ENCODE measurements at regions not wholly inside any gene's neighbourhood (a gene's known extent, or its start where the extent isn't known, plus 50 kb on each side); places are given as distances from the start of the nearest gene placed in this dataset.
A peak's percentile ranks its signal among the peaks of the same experiment; 100 is the strongest.

DNA sequence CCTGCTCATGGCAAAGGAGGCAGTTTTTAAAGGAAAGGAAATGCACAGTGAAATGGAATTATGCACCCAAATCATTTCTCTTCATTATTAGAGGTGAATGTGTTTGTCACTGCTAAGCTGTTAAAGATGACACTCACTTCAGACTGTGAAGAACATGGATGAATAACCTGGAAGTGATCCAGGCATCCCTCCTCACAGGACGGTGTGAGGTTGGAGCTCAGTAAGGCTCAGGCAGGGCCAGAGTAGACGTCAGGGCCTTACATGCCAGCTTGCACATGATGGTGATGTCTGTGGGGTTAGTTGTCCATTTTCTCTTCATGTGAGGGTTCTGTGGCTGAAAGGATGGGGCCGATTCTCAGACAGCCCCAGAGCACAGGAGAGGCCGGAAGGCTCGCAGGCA, 273.1 kb downstream of the PCNX1 start:
- H2AFZ ChIP-seq (ENCODE audit: insufficient read depth, low read length, poor library complexity), result no peak overlapping the region
- H3K4me2 ChIP-seq (ENCODE audit: low read length), result no peak overlapping the region
- no peak overlapping the region for H3K4ac ChIP-seq (ENCODE audit: low read depth, low read length)
- no peak overlapping the region for H3K9ac ChIP-seq (ENCODE audit: low read length)
- no peak overlapping the region for H3K23ac ChIP-seq (ENCODE audit: low read length)
- H2BK120ac ChIP-seq (ENCODE audit: insufficient read depth, low read length, poor library complexity), result no peak overlapping the region
- H2BK12ac ChIP-seq (ENCODE audit: low read length), result no peak overlapping the region
- no peak overlapping the region for H3K18ac ChIP-seq (ENCODE audit: low read length)
- H4K8ac ChIP-seq (ENCODE audit: low read depth, low read length), result no peak overlapping the region
- no peaks in the 10 kb centered on the region for H3K79me2 ChIP-seq (ENCODE audit: control insufficient read depth, insufficient read depth, low read length, poor library complexity)
- no peak overlapping the region for H4K91ac ChIP-seq (ENCODE audit: low read depth, low read length)
- H4K12ac ChIP-seq (ENCODE audit: low read depth, low read length), result no peak overlapping the region
- peaks cover 4% of the 10 kb centered on the region for H3K9me3 ChIP-seq (ENCODE audit: insufficient read depth, low read depth, low read length)
- H3K4me1 ChIP-seq (ENCODE audit: control insufficient read depth in 1 of 2, insufficient read depth in 2 of 2, low read length in 2 of 2), result no peaks in the 10 kb centered on the region
- H3K79me1 ChIP-seq (ENCODE audit: low read length), result no peaks in the 10 kb centered on the region
- H3K27me3 ChIP-seq (ENCODE audit: insufficient read depth, low read length), result no peaks in the 10 kb centered on the region
- no peak overlapping the region for H3K14ac ChIP-seq (ENCODE audit: low read length)
- no peak for DNase-seq
- no peak overlapping the region for H2AK5ac ChIP-seq (ENCODE audit: low read length)
- no peak overlapping the region for H3K27ac ChIP-seq (ENCODE audit: low read depth, low read length)
- no peak overlapping the region for H2BK5ac ChIP-seq (ENCODE audit: low read depth, low read length, poor library complexity)
- peak overlapping the region; percentile 29 for H3K4me3 ChIP-seq (ENCODE audit: low read depth, low read length)
- no CpG with 5 or more reads among the region's 5 CpGs for WGBS (ENCODE audit: extremely low coverage, insufficient coverage, insufficient read length)
- no peaks in the 10 kb centered on the region for H3K36me3 ChIP-seq (ENCODE audit: control insufficient read depth in 1 of 2, insufficient read depth in 2 of 2, low read length in 2 of 2)

- no peak overlapping the region for H2AK5ac ChIP-seq (ENCODE audit: low read length)
- H4K12ac ChIP-seq (ENCODE audit: low read depth, low read length), result no peak overlapping the region
- H3K79me1 ChIP-seq (ENCODE audit: low read length), result no peaks in the 10 kb centered on the region
- no peak overlapping the region for H3K4me2 ChIP-seq (ENCODE audit: low read length)
- no peak overlapping the region for H2BK12ac ChIP-seq (ENCODE audit: low read length)
- no peak overlapping the region for H3K27ac ChIP-seq (ENCODE audit: low read depth, low read length)
- H2BK5ac ChIP-seq (ENCODE audit: low read depth, low read length, poor library complexity), result no peak overlapping the region
- no peak overlapping the region for H4K8ac ChIP-seq (ENCODE audit: low read depth, low read length)
- DNase-seq, result no peak
- H3K23ac ChIP-seq (ENCODE audit: low read length), result no peak overlapping the region
- H3K4me1 ChIP-seq (ENCODE audit: control insufficient read depth in 1 of 2, insufficient read depth in 2 of 2, low read length in 2 of 2), result no peaks in the 10 kb centered on the region
- H3K79me2 ChIP-seq (ENCODE audit: control insufficient read depth, insufficient read depth, low read length, poor library complexity), result no peaks in the 10 kb centered on the region
- H2BK120ac ChIP-seq (ENCODE audit: insufficient read depth, low read length, poor library complexity), result no peak overlapping the region
- H3K36me3 ChIP-seq (ENCODE audit: control insufficient read depth in 1 of 2, insufficient read depth in 2 of 2, low read length in 2 of 2), result no peaks in the 10 kb centered on the region
- no peaks in the 10 kb centered on the region for H3K27me3 ChIP-seq (ENCODE audit: insufficient read depth, low read length)
- peaks cover 4% of the 10 kb centered on the region for H3K9me3 ChIP-seq (ENCODE audit: insufficient read depth, low read depth, low read length)
- no peak overlapping the region for H3K9ac ChIP-seq (ENCODE audit: low read length)
- H2AFZ ChIP-seq (ENCODE audit: insufficient read depth, low read length, poor library complexity), result no peak overlapping the region
- no peak overlapping the region for H3K4me3 ChIP-seq (ENCODE audit: low read depth, low read length)
- H3K14ac ChIP-seq (ENCODE audit: low read length), result no peak overlapping the region
- H4K91ac ChIP-seq (ENCODE audit: low read depth, low read length), result no peak overlapping the region
- H3K4ac ChIP-seq (ENCODE audit: low read depth, low read length), result no peak overlapping the region
- H3K18ac ChIP-seq (ENCODE audit: low read length), result no peak overlapping the region
- WGBS (ENCODE audit: extremely low coverage, insufficient coverage, insufficient read length), result no CpG with 5 or more reads among the region's 23 CpGs
These were observed 274.1 kb downstream of the PCNX1 start for GRCh38 chr14:71181215-71182003.

DNA sequence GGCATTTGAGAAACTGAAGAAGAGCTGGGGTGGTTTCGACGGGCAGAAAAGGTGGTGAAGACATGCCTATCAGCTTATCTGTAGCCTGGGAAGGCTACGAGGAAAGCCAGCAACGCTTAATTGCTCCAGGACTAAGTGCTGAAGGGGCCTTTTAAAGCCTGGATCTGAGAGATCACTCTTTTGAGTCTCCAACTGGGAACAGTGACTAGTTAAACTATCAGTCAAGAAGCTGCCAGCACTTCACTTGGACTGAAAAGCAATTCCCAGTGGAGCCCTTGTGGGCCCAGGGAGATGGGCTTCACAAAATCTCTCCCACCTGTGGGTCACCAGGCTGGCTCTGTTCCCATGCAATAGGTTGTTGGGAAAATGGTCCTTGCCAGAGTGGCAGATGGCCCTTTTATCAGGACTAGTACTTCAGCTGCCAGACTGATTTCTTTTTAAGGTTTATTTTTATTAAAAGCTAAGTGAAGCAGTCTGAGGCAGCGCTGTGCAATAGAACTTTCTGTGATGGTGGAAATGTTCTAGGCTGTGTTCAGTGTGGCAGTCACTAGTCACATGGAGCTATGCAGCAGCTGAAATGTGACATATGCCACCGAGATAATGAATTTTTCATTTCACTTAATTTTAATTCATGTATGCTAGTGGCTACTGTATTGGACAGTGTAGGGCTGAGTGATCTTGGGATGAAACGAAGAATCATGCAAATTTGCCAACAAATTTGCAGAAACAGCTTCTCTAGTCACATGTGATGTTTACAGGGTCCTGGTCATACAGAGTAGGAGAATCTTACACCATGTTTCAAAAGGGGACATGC, 276.8 kb downstream of the PCNX1 start:
- Histone ChIP-seq H3K4ac (ENCODE audit: low read depth, low read length) (no peak overlapping the region), H4K8ac (ENCODE audit: low read depth, low read length) (no peak overlapping the region), H3K4me2 (ENCODE audit: low read length) (no peak overlapping the region), H4K91ac (ENCODE audit: low read depth, low read length) (no peak overlapping the region), H2AFZ (ENCODE audit: insufficient read depth, low read length, poor library complexity) (no peak overlapping the region), H3K36me3 (ENCODE audit: control insufficient read depth in 1 of 2, insufficient read depth in 2 of 2, low read length in 2 of 2) (no peaks in the 10 kb centered on the region), H3K4me3 (ENCODE audit: low read depth, low read length) (no peak overlapping the region), H3K14ac (ENCODE audit: low read length) (no peak overlapping the region), H3K79me1 (ENCODE audit: low read length) (peaks cover 6% of the 10 kb centered on the region), H3K18ac (ENCODE audit: low read length) (no peak overlapping the region), H3K4me1 (ENCODE audit: control insufficient read depth in 1 of 2, insufficient read depth in 2 of 2, low read length in 2 of 2) (peaks cover 9 to 11% of the 10 kb centered on the region in 2 experiments), H2BK12ac (ENCODE audit: low read length) (no peak overlapping the region), H2BK120ac (ENCODE audit: insufficient read depth, low read length, poor library complexity) (no peak overlapping the region), H3K23ac (ENCODE audit: low read length) (no peak overlapping the region), H3K79me2 (ENCODE audit: control insufficient read depth, insufficient read depth, low read length, poor library complexity) (no peaks in the 10 kb centered on the region), H2AK5ac (ENCODE audit: low read length) (no peak overlapping the region), H4K12ac (ENCODE audit: low read depth, low read length) (no peak overlapping the region), H2BK5ac (ENCODE audit: low read depth, low read length, poor library complexity) (no peak overlapping the region), H3K9me3 (ENCODE audit: insufficient read depth, low read depth, low read length) (peaks cover 4% of the 10 kb centered on the region), H3K27me3 (ENCODE audit: insufficient read depth, low read length) (no peaks in the 10 kb centered on the region), H3K9ac (ENCODE audit: low read length) (no peak overlapping the region), H3K27ac (ENCODE audit: low read depth, low read length) (no peak overlapping the region)
- WGBS (ENCODE audit: extremely low coverage, insufficient coverage, insufficient read length), result no CpG with 5 or more reads among the region's 7 CpGs
- DNase-seq, result no peak

GRCh38 chr14:71185637-71186036, 278.4 kb downstream of the PCNX1 start:
- Histone ChIP-seq H2BK5ac (ENCODE audit: low read depth, low read length, poor library complexity) (no peak overlapping the region), H2BK120ac (ENCODE audit: insufficient read depth, low read length, poor library complexity) (no peak overlapping the region), H3K4me3 (ENCODE audit: low read depth, low read length) (no peak overlapping the region), H3K4ac (ENCODE audit: low read depth, low read length) (no peak overlapping the region), H3K27me3 (ENCODE audit: insufficient read depth, low read length) (no peaks in the 10 kb centered on the region), H2BK12ac (ENCODE audit: low read length) (no peak overlapping the region), H3K79me2 (ENCODE audit: control insufficient read depth, insufficient read depth, low read length, poor library complexity) (no peaks in the 10 kb centered on the region), H2AK5ac (ENCODE audit: low read length) (no peak overlapping the region), H4K8ac (ENCODE audit: low read depth, low read length) (no peak overlapping the region), H2AFZ (ENCODE audit: insufficient read depth, low read length, poor library complexity) (no peak overlapping the region), H3K23ac (ENCODE audit: low read length) (no peak overlapping the region), H3K4me2 (ENCODE audit: low read length) (no peak overlapping the region), H3K79me1 (ENCODE audit: low read length) (peaks cover 6% of the 10 kb centered on the region), H3K18ac (ENCODE audit: low read length) (no peak overlapping the region), H3K4me1 (ENCODE audit: control insufficient read depth in 1 of 2, insufficient read depth in 2 of 2, low read length in 2 of 2) (peaks cover 9 to 11% of the 10 kb centered on the region in 2 experiments), H4K12ac (ENCODE audit: low read depth, low read length) (no peak overlapping the region), H4K91ac (ENCODE audit: low read depth, low read length) (no peak overlapping the region), H3K27ac (ENCODE audit: low read depth, low read length) (no peak overlapping the region), H3K14ac (ENCODE audit: low read length) (no peak overlapping the region), H3K9ac (ENCODE audit: low read length) (no peak overlapping the region), H3K36me3 (ENCODE audit: control insufficient read depth in 1 of 2, insufficient read depth in 2 of 2, low read length in 2 of 2) (no peaks in the 10 kb centered on the region), H3K9me3 (ENCODE audit: insufficient read depth, low read depth, low read length) (peaks cover 4% of the 10 kb centered on the region)
- WGBS (ENCODE audit: extremely low coverage, insufficient coverage, insufficient read length), result no CpG with 5 or more reads among the region's 2 CpGs
- no peak for DNase-seq
